PC-9 (cell line): ENCODE measurements at regions not wholly inside any gene's neighbourhood (a gene's known extent, or its start where the extent isn't known, plus 50 kb on each side); places are given as distances from the start of the nearest gene placed in this dataset.

Experiments used
- CTCF ChIP-seq: fragments of 200-600 bp; sonication (generic); conservative IDR thresholded peaks from 2 replicates; pipeline ENCODE4 v1.6.1; 2017; ENCODE audit warnings: mixed run types, antibody characterized with exemption, mild to moderate bottlenecking, moderate library complexity
- EZH2 ChIP-seq: fragments of 200-600 bp; sonication (generic); IDR thresholded peaks from 2 replicates; pipeline ENCODE4 v1.8.0; 2017; ENCODE audit warnings: antibody characterized with exemption, low read depth

GRCh38 chr11:25536289-25536688 is 795.6 kb upstream of the ANO3 start:
- TF ChIP-seq CTCF = no peak
- no peak for TF ChIP-seq EZH2
